ENCODE measurements at regions not wholly inside any gene's neighbourhood (a gene's known extent, or its start where the extent isn't known, plus 50 kb on each side); places are given as distances from the start of the nearest gene placed in this dataset.

GRCh38 chr20:55004044-55004443 is 528.7 kb downstream of the DOK5 start:
- FAIRE-seq, result no peak
- intact Hi-C loops (cut with micrococcal nuclease; ENCODE audit: unreplicated experiment), result no loop called here
- POLR2A ChIA-PET, result no interaction called here

More at GRCh38 chr20:55004044-55004443, 528.7 kb downstream of the DOK5 start:
- Histone ChIP-seq H3K9me3 (replicated peaks; ENCODE audit: control insufficient read depth, insufficient read depth, low read length) (no peaks in the 10 kb centered on the region), H3K79me2 (ENCODE audit: control insufficient read depth, insufficient read depth, low read length) (no peaks in the 10 kb centered on the region), H3K27ac (ENCODE audit: control insufficient read depth, insufficient read depth) (no peak overlapping the region), H3K27me3 (replicated peaks in 1 of 2; ENCODE audit: control insufficient read depth in 2 of 2, insufficient read depth in 2 of 2, low read length in 1 of 2) (no peaks in the 10 kb centered on the region), H4K20me1 (ENCODE audit: control insufficient read depth, insufficient read depth) (no peaks in the 10 kb centered on the region), H3K36me3 (ENCODE audit: control insufficient read depth in 2 of 2, insufficient read depth in 2 of 2, low read length in 1 of 2) (no peaks in the 10 kb centered on the region), H3K4me1 (ENCODE audit: control insufficient read depth, insufficient read depth, low read length) (no peaks in the 10 kb centered on the region), H3K4me3 (no peak overlapping the region), H3K9ac (ENCODE audit: control insufficient read depth, insufficient read depth, low read length) (no peak overlapping the region), H2AFZ (ENCODE audit: control insufficient read depth, low read depth, low read length) (no peak overlapping the region), H3K4me2 (ENCODE audit: control insufficient read depth, insufficient read depth) (no peak overlapping the region)
- ChIA-PET RAD21 (ENCODE audit: unreplicated experiment) (interaction anchor here (1.9 kb wide), 1 partner anchor 23 kb away, joined by 6 read pairs; no protein-coding TSS in a partner anchor), CTCF (interaction anchor here (3.6 kb wide), 1 partner anchor 23 kb away, joined by 12 read pairs; no protein-coding TSS in a partner anchor), SMC1A (ENCODE audit: uncharacterized antibody, unreplicated experiment) (interaction anchor here (0.6 to 1.8 kb wide), 2 partner anchors 18 to 23 kb away, joined by 3 to 4 read pairs; no protein-coding TSS in a partner anchor)
- 29% methylated on average over 3 of the region's 3 CpGs for WGBS (ENCODE audit: insufficient coverage, insufficient replicate concordance, low lambda C conversion rate, missing lambda C conversion rate)
- ATAC-seq (peak; percentile 31; the same call in 1 of the 3 replicates), DNase-seq (ENCODE audit: low read depth, low spot score) (no peak)
- no TSS peak for BruUV-seq (replicated peaks)
- TF ChIP-seq STAT3 (IDR thresholded peaks at IDR 0.05; ENCODE audit: low read depth, low read length), result no peak
- no peak for TF ChIP-seq EZH2 (IDR thresholded peaks at IDR 0.05; ENCODE audit: borderline replicate concordance, control insufficient read depth, low read depth, low read length)
- no peak for TF ChIP-seq ZNF622 (IDR thresholded peaks at IDR 0.05)
- no peak for TF ChIP-seq RAD51 (IDR thresholded peaks at IDR 0.05)
- no peak for TF ChIP-seq RFX5 (IDR thresholded peaks at IDR 0.05; ENCODE audit: low read depth, low read length)
- TF ChIP-seq IKZF1 (conservative IDR thresholded peaks at IDR 0.05), result no peak
- TF ChIP-seq CREM (IDR thresholded peaks at IDR 0.05; ENCODE audit: low read depth), result no peak
- no peak for TF ChIP-seq NR2C2 (IDR thresholded peaks at IDR 0.05; ENCODE audit: borderline replicate concordance, control insufficient read depth, insufficient read length, low read depth)
- no peak for TF ChIP-seq ZNF592 (IDR thresholded peaks at IDR 0.05)
- TF ChIP-seq EP300 (IDR thresholded peaks at IDR 0.05; ENCODE audit: borderline replicate concordance in 1 of 2, control insufficient read depth in 1 of 2, low read depth in 2 of 2, low read length in 2 of 2), result no peak
- no peak for TF ChIP-seq HCFC1 (IDR thresholded peaks at IDR 0.05; ENCODE audit: low read length)
- no peak for TF ChIP-seq RUNX3 (IDR thresholded peaks at IDR 0.05; ENCODE audit: low read length)
- in situ Hi-C loops (cut with MboI), result no loop called here

Data from GM12878 (cell line).